ENCODE measurements at regions not wholly inside any gene's neighbourhood (a gene's known extent, or its start where the extent isn't known, plus 50 kb on each side); places are given as distances from the start of the nearest gene placed in this dataset.
"Not testable (repeated sequence)": the region's sequence is repeated elsewhere in the genome, so short reads cannot be mapped to it uniquely, and the experiment has no call there.

DNA sequence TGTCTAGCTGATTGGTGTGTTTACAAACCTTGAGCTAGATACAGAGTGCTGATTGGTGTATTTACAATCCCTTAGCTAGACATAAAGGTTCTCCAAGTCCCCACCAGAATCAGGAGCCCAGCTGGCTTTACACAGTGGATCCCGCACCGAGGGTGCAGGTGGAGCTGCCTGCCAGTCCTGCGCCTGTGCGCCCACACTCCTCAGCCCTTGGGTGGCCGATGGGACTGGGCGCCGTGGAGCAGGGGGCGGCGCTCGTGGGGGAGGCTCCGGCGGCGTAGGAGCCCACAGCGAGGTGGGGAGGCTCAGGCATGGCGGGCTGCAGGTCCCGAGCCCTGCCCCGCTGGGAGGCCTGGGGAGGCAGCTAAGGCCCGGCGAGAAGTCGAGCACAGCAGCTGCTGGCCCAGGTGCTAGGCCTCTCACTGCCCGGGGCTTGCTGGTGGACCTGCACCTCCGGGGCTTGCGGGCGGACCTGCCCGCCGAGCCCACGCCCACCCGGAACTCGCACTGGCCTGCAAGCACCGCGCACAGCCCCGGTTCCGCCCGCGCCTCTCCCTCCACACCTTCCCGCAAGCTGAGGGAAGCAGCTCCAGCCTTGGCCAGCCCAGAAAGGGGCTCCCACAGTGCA, 51.0 kb upstream of the CDYL start:
- H3K4me1 ChIP-seq (ENCODE audit: insufficient read depth, low read length); POLR2A ChIA-PET (ENCODE audit: unreplicated experiment); H3K27me3 ChIP-seq (ENCODE audit: low read length); H3K4me3 ChIP-seq (ENCODE audit: low read length); H3K9ac ChIP-seq (ENCODE audit: low read length); DNase-seq; H4K20me1 ChIP-seq (ENCODE audit: low read length); CTCF ChIA-PET; H3K36me3 ChIP-seq (ENCODE audit: low read depth, low read length); H3K9me3 ChIP-seq (ENCODE audit: low read length); BruUV-seq (replicated peaks); H3K4me2 ChIP-seq (ENCODE audit: low read length); ATAC-seq; H3F3A ChIP-seq (ENCODE audit: low read length, unreplicated experiment); H3K79me2 ChIP-seq (ENCODE audit: low read length); H3K27ac ChIP-seq (ENCODE audit: low read length); H3K9me2 ChIP-seq (replicated peaks; ENCODE audit: low read length); H2AFZ ChIP-seq (ENCODE audit: low read length); intact Hi-C loops (cut with micrococcal nuclease): not testable (repeated sequence)

DNA sequence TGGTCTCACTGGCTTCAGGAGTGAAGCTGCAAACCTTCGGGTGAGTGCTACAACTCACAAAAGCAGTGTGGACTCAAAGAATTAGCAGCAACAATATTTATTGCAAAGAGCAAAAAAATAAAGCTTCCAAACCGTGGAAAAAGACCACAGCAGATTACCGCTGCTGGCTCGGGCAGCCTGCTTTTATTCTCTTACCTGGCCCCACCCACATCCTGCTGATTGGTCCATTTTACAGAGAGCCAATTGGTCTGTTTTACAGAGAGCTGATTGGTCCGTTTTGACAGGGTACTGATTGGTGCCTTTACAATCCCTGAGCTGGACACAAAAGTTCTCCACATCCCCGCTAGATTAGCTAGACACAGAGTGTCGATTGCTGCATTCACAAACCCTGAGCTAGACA, 51.5 kb upstream of the CDYL start:
- H3K4me1 ChIP-seq (ENCODE audit: insufficient read depth, low read length); intact Hi-C loops (cut with micrococcal nuclease); POLR2A ChIA-PET (ENCODE audit: unreplicated experiment); H3K4me3 ChIP-seq (ENCODE audit: low read length); H3K9me2 ChIP-seq (replicated peaks; ENCODE audit: low read length); H2AFZ ChIP-seq (ENCODE audit: low read length); H3K27ac ChIP-seq (ENCODE audit: low read length); H3K4me2 ChIP-seq (ENCODE audit: low read length); H3K27me3 ChIP-seq (ENCODE audit: low read length); H3K79me2 ChIP-seq (ENCODE audit: low read length); ATAC-seq; H3K9me3 ChIP-seq (ENCODE audit: low read length); H3K9ac ChIP-seq (ENCODE audit: low read length); H3K36me3 ChIP-seq (ENCODE audit: low read depth, low read length); DNase-seq; H4K20me1 ChIP-seq (ENCODE audit: low read length); H3F3A ChIP-seq (ENCODE audit: low read length, unreplicated experiment); CTCF ChIA-PET; BruUV-seq (replicated peaks): not testable (repeated sequence)

DNA sequence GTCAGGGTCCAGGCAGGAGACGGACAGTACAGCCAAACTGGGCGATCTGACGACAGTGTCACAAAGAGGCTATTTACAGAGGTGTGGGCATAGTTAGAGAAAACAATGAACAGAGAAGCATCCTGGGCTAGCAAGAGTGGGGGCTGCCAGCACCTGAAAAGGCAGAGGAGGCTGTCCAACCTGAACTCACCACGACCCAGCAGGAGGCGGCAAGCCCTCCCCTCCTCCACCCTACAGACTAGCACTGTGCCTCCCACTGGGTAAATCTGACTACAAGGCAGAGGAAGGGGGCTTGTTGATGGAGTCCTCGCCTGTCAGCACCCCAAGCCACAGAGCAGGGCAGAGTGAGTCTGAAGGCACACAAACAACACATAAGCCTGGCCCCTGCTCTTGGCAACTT, 52.8 kb upstream of the CDYL start:
- intact Hi-C loops (cut with micrococcal nuclease): no loop called here

DNA sequence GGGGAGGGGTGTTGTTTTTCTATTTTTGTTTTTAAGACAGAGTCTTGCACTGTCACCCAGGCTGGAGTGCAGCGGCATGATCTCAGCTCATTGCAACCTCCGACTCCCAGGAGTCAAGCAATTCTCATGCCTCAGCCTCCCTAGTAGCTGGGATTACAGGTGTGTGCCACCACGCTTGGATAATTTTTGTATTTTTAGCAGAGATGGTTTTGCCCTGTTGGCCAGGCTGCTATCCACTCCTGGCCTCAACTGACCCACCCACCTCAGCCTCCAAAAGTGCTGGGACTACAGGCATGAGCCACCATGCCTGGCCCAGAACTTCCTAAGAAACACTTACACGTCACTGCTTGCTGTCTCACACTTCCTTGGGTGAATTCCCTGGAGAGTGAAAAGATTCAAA, 54.8 kb upstream of the CDYL start:
- H3K27me3 ChIP-seq (ENCODE audit: low read length); H3K27ac ChIP-seq (ENCODE audit: low read length); H3K4me3 ChIP-seq (ENCODE audit: low read length); H3K36me3 ChIP-seq (ENCODE audit: low read depth, low read length); ATAC-seq; H3K9me3 ChIP-seq (ENCODE audit: low read length); H3K4me1 ChIP-seq (ENCODE audit: insufficient read depth, low read length); H4K20me1 ChIP-seq (ENCODE audit: low read length); POLR2A ChIA-PET (ENCODE audit: unreplicated experiment); H3F3A ChIP-seq (ENCODE audit: low read length, unreplicated experiment); CTCF ChIA-PET; BruUV-seq (replicated peaks); intact Hi-C loops (cut with micrococcal nuclease); H3K9ac ChIP-seq (ENCODE audit: low read length); H3K79me2 ChIP-seq (ENCODE audit: low read length); H2AFZ ChIP-seq (ENCODE audit: low read length); H3K4me2 ChIP-seq (ENCODE audit: low read length); H3K9me2 ChIP-seq (replicated peaks; ENCODE audit: low read length); DNase-seq: not testable (repeated sequence)

More for the DNA sequence above, 52.8 kb upstream of the CDYL start:
- Histone ChIP-seq H3K4me1 (ENCODE audit: insufficient read depth, low read length) (no peaks in the 10 kb centered on the region), H3K27ac (ENCODE audit: low read length) (no peak overlapping the region), H4K20me1 (ENCODE audit: low read length) (no peaks in the 10 kb centered on the region), H3K4me2 (ENCODE audit: low read length) (no peak overlapping the region), H3K4me3 (ENCODE audit: low read length) (no peak overlapping the region), H3K9me3 (ENCODE audit: low read length) (no peaks in the 10 kb centered on the region), H3K27me3 (ENCODE audit: low read length) (no peaks in the 10 kb centered on the region), H3F3A (ENCODE audit: low read length, unreplicated experiment) (no peaks in the 10 kb centered on the region), H3K9ac (ENCODE audit: low read length) (no peak overlapping the region), H3K9me2 (replicated peaks; ENCODE audit: low read length) (no peaks in the 10 kb centered on the region), H3K79me2 (ENCODE audit: low read length) (no peaks in the 10 kb centered on the region), H3K36me3 (ENCODE audit: low read depth, low read length) (no peaks in the 10 kb centered on the region), H2AFZ (ENCODE audit: low read length) (no peak overlapping the region)
- DNase-seq: no peak
- ChIA-PET CTCF (no interaction called here), POLR2A (ENCODE audit: unreplicated experiment) (no interaction called here)
- TF ChIP-seq CTCF (conservative IDR thresholded peaks at IDR 0.05; ENCODE audit: low read depth, low read length) (no peak), EZH2phosphoT487 (IDR thresholded peaks at IDR 0.05; ENCODE audit: borderline replicate concordance, low read length) (no peak), EZH2 (IDR thresholded peaks at IDR 0.05; ENCODE audit: low read length, unreplicated experiment) (no peak)
- no peak for ATAC-seq
- no TSS peak for BruUV-seq (replicated peaks)
